HG03025 (cell line): ENCODE measurements at regions not wholly inside any gene's neighbourhood (a gene's known extent, or its start where the extent isn't known, plus 50 kb on each side); places are given as distances from the start of the nearest gene placed in this dataset.

Experiments
- ATAC-seq: cut with Tn5 transposase; IDR thresholded peaks from one replicate; pipeline ENCODE4 v1.9.1; 2021; ENCODE audit warnings: mild to moderate bottlenecking, moderate library complexity; ENCODE audit not compliant: unreplicated experiment, low FRiP score

DNA sequence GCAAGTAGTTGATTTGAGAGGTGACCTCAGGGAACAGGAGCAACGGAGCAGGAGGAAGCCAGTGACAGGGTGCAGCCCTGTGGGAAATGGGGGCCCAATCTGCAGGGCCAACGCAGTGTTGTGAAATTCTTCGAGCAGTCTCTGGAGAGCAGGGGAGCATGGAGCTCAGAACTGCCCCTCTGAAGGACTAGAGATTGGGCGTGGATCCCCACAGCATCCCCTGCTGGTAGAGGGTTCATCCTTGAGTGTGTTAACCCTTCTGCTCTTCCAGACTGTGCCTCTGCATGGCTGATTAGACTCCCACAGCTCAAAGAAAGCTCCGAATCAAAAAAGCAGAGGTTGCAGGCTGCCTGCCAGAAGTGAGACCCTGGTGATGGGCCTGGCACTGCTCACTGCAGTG lies 77.9 kb upstream of the UQCRFS1 start:
- ATAC-seq = no peak

DNA sequence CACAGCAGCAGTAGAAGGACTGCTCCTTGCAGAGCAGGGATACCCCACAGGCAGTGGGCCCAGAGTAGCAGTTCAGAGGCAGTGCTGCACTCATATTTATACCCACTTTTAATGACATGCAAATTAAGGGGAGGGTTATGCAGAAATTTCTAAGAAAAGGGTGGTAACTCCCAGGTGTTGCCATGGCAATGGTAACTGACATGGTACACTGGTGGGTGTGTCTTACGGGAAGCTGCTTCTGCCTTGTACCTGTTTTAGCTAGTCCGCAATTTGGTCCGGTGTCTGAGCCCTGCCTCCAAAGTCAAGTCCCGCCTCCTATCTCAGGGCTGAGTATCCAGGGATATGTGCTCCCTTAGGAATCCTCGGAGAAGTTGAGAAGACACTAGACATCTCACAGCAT lies 79.2 kb upstream of the UQCRFS1 start:
- no peak for ATAC-seq

GRCh38 chr19:29292562-29292961 lies 79.6 kb upstream of the UQCRFS1 start:
- no peak for ATAC-seq

GRCh38 chr19:29293292-29293691 lies 80.3 kb upstream of the UQCRFS1 start:
- no peak for ATAC-seq

- ATAC-seq = no peak
Measured at GRCh38 chr19:29293736-29294342, 80.9 kb upstream of the UQCRFS1 start.

- ATAC-seq = no peak
Measured at GRCh38 chr19:29294343-29294811, 81.4 kb upstream of the UQCRFS1 start.

DNA sequence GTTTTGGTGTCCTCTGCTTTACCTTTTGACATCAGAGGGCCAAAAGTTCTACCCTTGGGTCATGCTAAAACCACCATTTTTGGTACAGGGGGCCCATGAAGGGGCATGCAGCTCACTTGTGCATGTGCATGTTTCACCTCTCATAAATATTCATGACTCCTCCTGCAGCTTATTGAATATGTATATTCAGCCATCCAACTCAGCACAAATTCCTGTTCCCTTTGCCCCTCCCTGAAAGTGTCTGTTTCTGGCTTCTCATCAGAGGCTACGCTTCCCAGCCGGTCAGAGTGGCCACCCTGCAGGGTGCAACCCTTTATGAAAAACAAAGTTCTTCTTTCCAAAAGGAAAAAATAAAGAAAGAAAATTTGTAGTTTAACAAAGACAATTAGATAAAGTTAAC lies 82.3 kb upstream of the UQCRFS1 start:
- ATAC-seq = no peak

- ATAC-seq = no peak
Measured at GRCh38 chr19:29297381-29297780, 84.4 kb upstream of the UQCRFS1 start.

DNA sequence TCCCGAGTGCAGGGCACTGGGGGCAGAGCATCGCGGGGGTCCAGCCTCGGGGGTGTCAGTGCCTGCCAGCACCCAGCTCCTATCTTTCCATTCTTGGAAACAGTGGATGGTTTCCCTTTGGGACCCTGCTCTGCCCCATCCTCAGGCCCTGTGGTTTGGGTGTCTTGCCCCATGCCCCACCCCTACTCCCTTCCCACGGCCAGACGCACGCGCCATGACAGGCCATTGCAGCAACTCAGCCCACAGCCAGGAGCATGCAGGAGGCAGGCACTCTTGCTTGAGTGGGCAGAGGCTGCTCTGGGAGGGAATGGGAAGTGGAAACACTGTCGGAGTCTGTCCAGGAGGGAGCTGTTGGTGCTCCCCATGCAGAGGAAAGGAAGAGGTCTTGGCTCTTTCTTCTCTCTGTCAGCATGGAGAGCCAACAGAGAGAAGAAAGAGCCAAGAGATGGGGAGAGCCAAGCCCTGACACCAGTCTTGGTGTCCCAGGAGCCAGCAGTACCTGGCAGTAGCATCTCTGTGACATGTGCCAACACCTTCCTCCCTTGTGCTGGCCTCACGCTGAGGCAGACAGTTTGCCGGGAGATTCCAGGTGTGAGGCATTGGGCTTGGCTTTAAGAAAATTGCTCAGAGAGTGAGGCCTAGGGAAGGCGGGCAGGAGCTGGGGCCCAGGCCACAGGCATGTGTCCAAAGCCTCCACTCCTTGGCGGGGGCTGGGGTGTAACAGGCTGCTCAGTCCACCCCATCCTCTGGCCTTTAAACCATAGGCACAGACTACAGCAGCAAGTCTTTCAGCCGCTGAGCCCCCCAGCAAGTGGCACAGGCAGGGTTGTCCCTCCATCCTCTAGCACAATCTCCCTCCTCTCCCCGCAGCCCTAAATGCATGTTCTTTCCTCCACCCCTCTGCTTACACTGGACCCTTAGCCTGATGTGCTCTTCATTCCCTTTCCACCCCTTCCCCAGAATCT lies 86.7 kb upstream of the UQCRFS1 start:
- ATAC-seq = no peak

DNA sequence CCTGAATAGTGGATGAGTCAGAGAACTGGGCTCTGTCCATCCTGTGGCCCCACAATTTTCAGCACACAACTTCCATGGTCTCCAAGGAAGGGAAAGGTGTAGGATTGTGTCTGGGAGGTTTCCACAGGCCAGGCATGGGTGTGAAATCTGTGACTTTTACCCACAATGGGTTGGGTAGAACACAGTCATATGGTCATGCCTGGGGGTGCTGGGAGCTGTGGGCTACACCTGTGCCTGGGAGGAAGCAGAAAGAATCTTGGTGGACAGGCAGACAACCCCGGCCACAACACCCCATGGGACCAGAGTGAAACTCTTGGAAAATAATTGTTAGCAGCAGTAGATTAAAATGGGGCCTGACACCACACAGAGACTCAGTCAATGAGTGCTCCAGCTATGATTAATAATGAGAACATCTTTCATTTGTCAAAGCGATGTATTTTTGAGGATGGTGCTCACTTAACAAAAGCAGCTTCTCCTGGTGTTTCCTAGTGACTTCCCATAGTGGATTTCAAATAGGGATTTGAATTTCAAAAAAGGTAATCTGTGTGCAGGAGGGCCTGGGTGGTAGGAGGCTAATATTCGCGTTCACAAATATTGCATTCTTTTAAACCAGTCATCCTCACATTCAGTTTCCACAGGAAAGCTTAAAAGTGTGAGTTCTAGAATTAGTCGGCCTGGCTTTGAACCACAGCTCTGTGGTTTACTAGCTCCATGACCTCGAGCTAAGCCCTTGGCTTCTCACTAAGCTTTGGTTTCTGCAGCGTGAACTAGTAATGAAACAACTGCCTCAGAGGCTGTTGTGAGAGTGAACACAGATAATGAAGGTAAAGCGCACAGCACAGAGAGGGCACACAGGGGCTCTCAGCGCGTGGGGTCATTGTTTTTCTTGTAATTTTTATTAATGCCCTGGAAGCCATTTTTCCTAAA lies 89.3 kb upstream of the UQCRFS1 start:
- ATAC-seq = no peak

DNA sequence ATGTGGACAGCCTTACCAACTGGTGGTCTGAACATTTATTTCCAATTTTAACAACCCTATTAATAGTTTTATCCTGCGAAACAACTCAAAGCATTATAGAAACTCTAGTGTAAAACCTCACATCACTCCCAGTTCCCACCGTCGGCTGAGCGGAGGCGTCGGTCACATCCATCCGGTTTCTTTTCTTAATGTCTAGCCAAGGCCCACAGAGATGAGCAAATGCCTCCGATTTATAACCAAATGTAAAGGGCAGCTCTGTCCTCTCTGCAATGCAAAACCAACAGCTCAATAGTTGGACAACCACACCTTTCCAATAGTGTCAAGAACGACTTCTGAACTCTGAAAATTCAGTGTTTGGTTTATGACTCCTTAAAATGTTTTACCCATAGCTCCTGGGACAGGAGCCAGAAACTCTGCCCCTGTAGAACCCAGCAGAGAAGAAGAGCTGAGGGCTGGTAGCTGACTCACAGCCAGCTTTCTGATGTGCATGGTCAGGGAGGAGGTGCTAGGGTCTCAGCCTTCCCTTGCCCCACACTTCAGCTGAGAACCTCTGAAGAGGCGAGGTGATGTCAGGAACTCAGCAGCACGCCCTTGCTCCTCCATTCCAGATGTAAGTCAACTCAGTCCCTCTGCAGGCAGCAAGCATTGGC lies 90.2 kb upstream of the UQCRFS1 start:
- ATAC-seq = no peak

DNA sequence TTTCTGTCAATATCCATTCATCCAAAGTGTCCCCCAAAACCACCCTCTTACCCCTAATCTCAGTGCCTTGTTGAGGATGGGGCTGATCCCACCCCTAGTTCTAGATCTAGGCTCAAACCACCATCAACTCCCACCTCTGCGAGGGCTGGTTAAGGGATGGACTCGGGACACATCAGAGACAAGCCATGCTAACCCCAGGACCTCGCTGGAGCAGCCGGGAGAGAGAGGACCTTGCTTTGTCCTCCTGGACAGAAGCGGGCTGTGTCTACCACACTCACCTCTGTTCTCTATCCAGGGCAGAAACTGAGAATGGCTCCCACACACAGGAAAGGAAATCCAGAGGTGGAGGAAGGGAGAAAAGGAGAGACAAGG lies 90.8 kb upstream of the UQCRFS1 start:
- no peak for ATAC-seq

- no peak for ATAC-seq
Measured at GRCh38 chr19:29305268-29305667, 92.3 kb upstream of the UQCRFS1 start.

GRCh38 chr19:29308977-29309590 lies 96.1 kb upstream of the UQCRFS1 start:
- ATAC-seq = no peak

DNA sequence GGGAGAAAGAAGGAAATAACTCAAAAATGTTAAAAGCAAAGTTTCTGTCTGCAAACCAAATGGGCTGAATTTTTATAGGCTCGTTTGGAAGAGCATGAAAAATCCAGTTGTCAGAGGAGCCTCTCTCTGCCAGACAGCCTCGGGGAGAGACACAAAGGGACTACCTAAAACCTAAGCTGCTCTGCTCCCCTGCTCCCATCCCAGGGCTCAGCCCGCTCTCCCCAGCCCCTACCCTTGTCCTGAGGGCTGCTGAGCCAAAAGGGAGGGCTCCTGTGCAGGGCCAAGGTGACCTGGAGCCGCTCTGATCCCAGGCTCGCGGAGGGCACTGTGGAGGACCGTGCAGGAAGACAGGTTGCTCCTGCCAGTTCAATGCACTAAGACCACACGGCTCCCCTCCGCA lies 96.7 kb upstream of the UQCRFS1 start:
- ATAC-seq = no peak

DNA sequence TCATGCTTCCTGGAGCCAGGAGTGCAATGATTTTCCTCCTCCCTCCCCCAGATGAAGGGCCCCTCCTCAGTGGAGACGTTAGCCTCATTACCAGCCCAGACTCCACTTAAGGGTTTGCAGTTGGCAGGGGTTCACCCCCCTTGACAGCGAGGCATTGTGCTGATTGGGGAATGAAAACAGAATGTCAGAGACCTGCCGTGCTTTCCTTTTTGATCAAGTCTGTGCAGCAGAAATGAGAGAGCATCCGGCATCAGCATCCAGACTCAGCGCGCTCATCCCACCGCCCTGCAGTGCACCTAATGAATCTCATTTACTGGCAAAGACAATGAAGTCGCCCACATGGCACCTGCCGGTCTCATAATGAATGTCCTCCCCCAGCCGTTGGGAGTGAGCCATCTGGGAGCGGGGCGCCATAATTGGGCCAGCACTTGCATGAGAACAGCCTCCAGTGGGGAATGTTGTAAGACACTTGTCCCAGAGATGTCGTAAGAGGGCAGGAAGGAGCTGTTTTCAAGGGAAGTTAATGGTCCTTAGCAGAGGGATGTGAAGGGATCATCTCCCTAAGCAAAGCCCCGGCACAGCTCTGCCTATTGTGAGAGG lies 98.3 kb upstream of the UQCRFS1 start:
- ATAC-seq = no peak

GRCh38 chr19:29315556-29316190 lies 102.7 kb upstream of the UQCRFS1 start:
- ATAC-seq = no peak

GRCh38 chr19:29318581-29318980 lies 105.6 kb upstream of the UQCRFS1 start:
- ATAC-seq = no peak

DNA sequence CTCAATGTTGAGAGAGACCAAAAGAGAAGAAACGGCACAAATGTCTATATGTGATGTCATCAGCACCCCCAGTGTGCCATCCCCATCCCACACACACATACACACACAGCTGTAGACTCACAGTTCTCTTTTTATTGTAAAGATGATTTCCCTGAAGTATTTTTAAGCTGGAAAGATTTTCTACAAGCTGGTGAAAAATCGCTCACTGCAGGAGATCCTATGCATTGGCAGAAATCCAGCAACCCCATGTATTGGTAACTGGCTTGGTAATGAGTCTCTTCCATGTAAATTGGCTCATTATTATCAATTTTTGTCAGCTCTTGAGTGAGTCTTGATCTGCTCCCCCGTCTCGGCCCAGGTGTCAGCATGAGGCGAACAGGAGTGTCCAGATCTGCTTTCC lies 107.1 kb upstream of the UQCRFS1 start:
- no peak for ATAC-seq
